Fibroblast of villous mesenchyme (primary cell): ENCODE measurements at regions not wholly inside any gene's neighbourhood (a gene's known extent, or its start where the extent isn't known, plus 50 kb on each side); places are given as distances from the start of the nearest gene placed in this dataset. TPM values are rescaled to one million over a fixed set of nuclear protein-coding genes. Genes with fewer than 3 reads are reported as not detected.

Experiments used
- DNase-seq: peaks from one replicate; pipeline ENCODE4 v3.0.0-alpha.2; 2010; ENCODE audit warnings: low read depth
- H3K4me3 ChIP-seq: 2 replicates; pipeline ENCODE4 v1.5.1; 2011; ENCODE audit warnings: low read depth, mild to moderate bottlenecking, low read length
- CTCF ChIP-seq: IDR thresholded peaks from 2 replicates; pipeline ENCODE4 v1.5.1; 2012; ENCODE audit warnings: low read depth, mild to moderate bottlenecking, low read length; ENCODE audit not compliant: insufficient read depth
- small RNA-seq: library from RNA; depleted of rRNA; stranded (forward); fragments of <200 nt; gene quantifications from one replicate; pipeline ENCODE3, GENCODE V24; 2012

- DNase-seq, result peak; percentile 70
- no peak overlapping the region for H3K4me3 ChIP-seq
- TF ChIP-seq CTCF, result peak; percentile 75
These were observed 59.7 kb upstream of the KBTBD8 start for GRCh38 chr3:66938338-66938963.

GRCh38 chr3:66948041-66948440 is 50.1 kb upstream of the KBTBD8 start:
- no peak overlapping the region for H3K4me3 ChIP-seq
- no peak for DNase-seq
- TF ChIP-seq CTCF, result no peak

Small RNA genes lying in the stretch of these regions (small RNA-seq; reads per million reads assigned to genes)
- gene RPL21P41, result not detected
